ENCODE measurements at regions not wholly inside any gene's neighbourhood (a gene's known extent, or its start where the extent isn't known, plus 50 kb on each side); places are given as distances from the start of the nearest gene placed in this dataset.

DNA sequence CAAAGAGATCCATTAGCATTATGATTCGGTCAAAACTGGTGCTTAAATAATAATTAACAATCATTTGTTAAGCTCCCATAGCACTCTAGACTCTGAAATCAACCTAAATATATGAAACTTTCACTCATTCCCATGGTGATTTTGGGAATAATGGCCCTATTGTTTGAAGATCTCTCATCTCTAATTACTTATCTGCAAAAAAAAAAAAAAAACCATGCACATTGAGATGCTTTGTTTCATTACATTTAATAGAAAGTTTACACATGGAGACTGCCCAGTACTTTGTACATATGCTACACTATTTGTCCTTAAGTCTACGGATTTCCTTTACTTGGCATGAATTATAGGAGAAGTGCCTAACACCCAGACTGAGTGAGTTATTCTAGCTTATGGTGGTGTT, 280.6 kb upstream of the MEOX2 start:
- Histone ChIP-seq H2BK15ac (ENCODE audit: low read depth, poor library complexity, severe bottlenecking) (no peak overlapping the region), H3K14ac (ENCODE audit: low read length in 2 of 2) (no peak overlapping the region), H3K9ac (ENCODE audit: low read length) (no peak overlapping the region), H3K9me3 (ENCODE audit: control insufficient read depth, low read length) (no peaks in the 10 kb centered on the region), H3K27me3 (ENCODE audit: control insufficient read depth in 1 of 2, insufficient read depth in 1 of 2, low read length in 2 of 2) (no peaks in the 10 kb centered on the region), H3K18ac (ENCODE audit: low read depth in 1 of 2, low read length in 2 of 2) (no peak overlapping the region), H3K23ac (ENCODE audit: low read length in 2 of 2) (no peak overlapping the region), H3K36me3 (ENCODE audit: control insufficient read depth in 1 of 2, insufficient read depth in 2 of 2, low read depth in 1 of 2, low read length in 2 of 2) (no peaks in the 10 kb centered on the region), H3K27ac (ENCODE audit: low read length, poor library complexity, severe bottlenecking) (no peak overlapping the region), H4K91ac (ENCODE audit: low read length) (no peak overlapping the region), H3K79me1 (replicated peaks; ENCODE audit: low read length, poor library complexity, severe bottlenecking) (no peaks in the 10 kb centered on the region), H4K8ac (ENCODE audit: low read length) (no peak overlapping the region), H3K4ac (ENCODE audit: low read depth in 1 of 2, low read length in 2 of 2) (no peak overlapping the region), H2BK12ac (ENCODE audit: low read length in 2 of 2) (no peak overlapping the region), H2AK5ac (ENCODE audit: low read length, severe bottlenecking) (no peak overlapping the region), H2AFZ (ENCODE audit: low read depth, low read length) (no peak overlapping the region), H3K4me2 (ENCODE audit: low read length, poor library complexity, severe bottlenecking) (no peak overlapping the region), H2BK120ac (ENCODE audit: low read depth, low read length) (no peak overlapping the region), H3K4me1 (ENCODE audit: control insufficient read depth, insufficient read depth, low read depth, low read length) (no peaks in the 10 kb centered on the region), H3K4me3 (ENCODE audit: insufficient read depth in 1 of 2, low read depth in 1 of 2, low read length in 2 of 2) (no peak overlapping the region), H2BK5ac (ENCODE audit: low read depth, low read length, poor library complexity, severe bottlenecking) (no peak overlapping the region)
- DNase-seq: no peak
- 96% methylated on average over 2 of the region's 2 CpGs for WGBS

DNA sequence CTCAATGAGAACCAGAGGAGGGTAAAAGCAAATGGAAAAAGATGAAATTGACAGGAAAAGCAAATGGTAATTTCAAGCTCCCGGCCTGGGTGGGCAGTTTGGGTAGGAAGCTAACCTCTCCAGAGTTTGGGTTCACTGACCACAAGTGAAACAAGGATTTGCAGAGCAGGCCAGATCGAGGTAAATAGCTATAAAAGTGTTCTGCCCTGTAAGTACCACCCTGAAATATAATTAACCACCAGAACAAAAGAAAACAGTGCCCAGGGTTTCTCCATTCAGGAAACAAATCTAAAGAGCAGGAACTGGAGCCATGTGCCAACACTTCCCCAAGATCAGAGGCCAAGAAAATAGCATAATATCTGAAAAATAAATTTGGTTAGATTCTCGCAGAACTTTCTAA, 276.7 kb upstream of the MEOX2 start:
- no peak overlapping the region for H3K4ac ChIP-seq (ENCODE audit: low read depth in 1 of 2, low read length in 2 of 2)
- WGBS: 81% methylated on average over 2 of the region's 3 CpGs

DNA sequence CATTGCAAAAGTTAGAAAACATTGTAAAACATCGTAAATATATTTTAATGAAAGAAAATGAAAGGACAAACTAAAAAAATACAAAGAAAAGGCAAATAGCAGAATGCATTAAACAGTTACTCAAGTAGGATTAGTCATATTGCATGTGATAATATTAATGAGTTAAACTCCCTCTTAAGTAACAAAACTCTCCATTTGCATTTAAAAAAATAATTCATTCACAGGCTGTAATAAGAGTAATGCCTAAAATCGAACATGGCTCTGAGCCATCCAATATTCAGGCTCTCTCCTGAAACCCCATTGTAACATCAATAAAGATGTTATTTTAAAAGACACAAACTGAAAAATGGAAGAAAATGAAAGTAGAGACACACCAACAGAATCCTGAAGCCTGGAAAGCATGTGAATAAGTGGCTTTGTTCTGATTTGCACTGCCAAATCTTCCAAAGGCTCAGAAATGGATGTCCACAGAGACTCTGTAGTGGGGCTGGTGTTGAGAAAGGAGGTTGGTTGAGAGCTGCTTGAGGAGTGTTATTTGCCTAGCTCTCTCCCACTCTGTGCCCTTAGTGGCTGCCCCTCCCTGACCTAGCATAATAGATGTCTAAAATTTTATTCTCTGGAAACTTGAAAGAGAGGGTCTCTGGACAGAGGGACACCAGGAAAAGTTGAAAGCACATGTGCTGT, 268.3 kb upstream of the MEOX2 start:
- no peak overlapping the region for H3K14ac ChIP-seq (ENCODE audit: low read length in 2 of 2)
- H2BK12ac ChIP-seq (ENCODE audit: low read length in 2 of 2): no peak overlapping the region
- no peak overlapping the region for H2AK5ac ChIP-seq (ENCODE audit: low read length, severe bottlenecking)
- H2BK15ac ChIP-seq (ENCODE audit: low read depth, poor library complexity, severe bottlenecking): no peak overlapping the region
- H2BK5ac ChIP-seq (ENCODE audit: low read depth, low read length, poor library complexity, severe bottlenecking): no peak overlapping the region
- no peak overlapping the region for H3K18ac ChIP-seq (ENCODE audit: low read depth in 1 of 2, low read length in 2 of 2)
- no peaks in the 10 kb centered on the region for H3K79me1 ChIP-seq (replicated peaks; ENCODE audit: low read length, poor library complexity, severe bottlenecking)
- no peak overlapping the region for H3K4ac ChIP-seq (ENCODE audit: low read depth in 1 of 2, low read length in 2 of 2)
- no peaks in the 10 kb centered on the region for H3K27me3 ChIP-seq (ENCODE audit: control insufficient read depth in 1 of 2, insufficient read depth in 1 of 2, low read length in 2 of 2)
- H2AFZ ChIP-seq (ENCODE audit: low read depth, low read length): no peak overlapping the region
- H3K9ac ChIP-seq (ENCODE audit: low read length): peak overlapping the region; percentile 72
- H3K9me3 ChIP-seq (ENCODE audit: control insufficient read depth, low read length): no peaks in the 10 kb centered on the region
- no peak overlapping the region for H4K91ac ChIP-seq (ENCODE audit: low read length)
- no peak overlapping the region for H3K27ac ChIP-seq (ENCODE audit: low read length, poor library complexity, severe bottlenecking)
- H3K4me1 ChIP-seq (ENCODE audit: control insufficient read depth, insufficient read depth, low read depth, low read length): no peaks in the 10 kb centered on the region
- H3K36me3 ChIP-seq (ENCODE audit: control insufficient read depth in 1 of 2, insufficient read depth in 2 of 2, low read depth in 1 of 2, low read length in 2 of 2): no peaks in the 10 kb centered on the region
- H4K8ac ChIP-seq (ENCODE audit: low read length): no peak overlapping the region
- H3K23ac ChIP-seq (ENCODE audit: low read length in 2 of 2): no peak overlapping the region
- no peak overlapping the region for H3K4me2 ChIP-seq (ENCODE audit: low read length, poor library complexity, severe bottlenecking)
- WGBS: 88% methylated on average over 1 of the region's 2 CpGs
- peak overlapping the region in 1 of 2 experiments; percentile 60 for H3K4me3 ChIP-seq (ENCODE audit: insufficient read depth in 1 of 2, low read depth in 1 of 2, low read length in 2 of 2)
- peak; percentile 36 for DNase-seq
- no peak overlapping the region for H2BK120ac ChIP-seq (ENCODE audit: low read depth, low read length)

More for the DNA sequence above, 276.7 kb upstream of the MEOX2 start:
- H3K18ac ChIP-seq (ENCODE audit: low read depth in 1 of 2, low read length in 2 of 2): no peak overlapping the region
- no peaks in the 10 kb centered on the region for H3K9me3 ChIP-seq (ENCODE audit: control insufficient read depth, low read length)
- H4K8ac ChIP-seq (ENCODE audit: low read length): no peak overlapping the region
- no peak overlapping the region for H2BK5ac ChIP-seq (ENCODE audit: low read depth, low read length, poor library complexity, severe bottlenecking)
- no peak overlapping the region for H3K4me3 ChIP-seq (ENCODE audit: insufficient read depth in 1 of 2, low read depth in 1 of 2, low read length in 2 of 2)
- no peak for DNase-seq
- no peak overlapping the region for H3K23ac ChIP-seq (ENCODE audit: low read length in 2 of 2)
- no peak overlapping the region for H3K14ac ChIP-seq (ENCODE audit: low read length in 2 of 2)
- no peak overlapping the region for H3K4me2 ChIP-seq (ENCODE audit: low read length, poor library complexity, severe bottlenecking)
- no peak overlapping the region for H2BK12ac ChIP-seq (ENCODE audit: low read length in 2 of 2)
- H2AFZ ChIP-seq (ENCODE audit: low read depth, low read length): no peak overlapping the region
- no peaks in the 10 kb centered on the region for H3K4me1 ChIP-seq (ENCODE audit: control insufficient read depth, insufficient read depth, low read depth, low read length)
- H2BK120ac ChIP-seq (ENCODE audit: low read depth, low read length): no peak overlapping the region
- H3K27ac ChIP-seq (ENCODE audit: low read length, poor library complexity, severe bottlenecking): no peak overlapping the region
- H3K36me3 ChIP-seq (ENCODE audit: control insufficient read depth in 1 of 2, insufficient read depth in 2 of 2, low read depth in 1 of 2, low read length in 2 of 2): no peaks in the 10 kb centered on the region
- H3K9ac ChIP-seq (ENCODE audit: low read length): no peak overlapping the region
- no peaks in the 10 kb centered on the region for H3K27me3 ChIP-seq (ENCODE audit: control insufficient read depth in 1 of 2, insufficient read depth in 1 of 2, low read length in 2 of 2)
- H4K91ac ChIP-seq (ENCODE audit: low read length): no peak overlapping the region
- no peak overlapping the region for H2BK15ac ChIP-seq (ENCODE audit: low read depth, poor library complexity, severe bottlenecking)
- H3K79me1 ChIP-seq (replicated peaks; ENCODE audit: low read length, poor library complexity, severe bottlenecking): no peaks in the 10 kb centered on the region
- no peak overlapping the region for H2AK5ac ChIP-seq (ENCODE audit: low read length, severe bottlenecking)

DNA sequence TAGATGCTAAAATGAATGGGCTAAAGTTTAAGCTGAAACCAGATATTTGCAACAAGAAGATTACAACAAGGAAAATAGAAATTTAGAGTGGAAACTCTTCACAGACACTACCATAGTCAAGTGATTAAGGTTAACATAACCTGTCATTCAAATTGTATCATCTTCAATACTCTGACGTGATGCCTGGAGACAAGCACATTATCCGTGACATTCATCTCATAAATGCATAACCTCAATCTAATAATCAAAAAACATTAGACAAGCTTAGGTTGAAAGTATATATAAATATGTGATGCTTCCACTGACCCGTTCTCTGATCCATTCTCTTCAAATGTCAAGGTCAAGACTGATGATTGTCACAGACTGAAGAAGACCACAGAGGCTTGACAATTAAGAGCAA, 263.8 kb upstream of the MEOX2 start:
- H3K18ac ChIP-seq (ENCODE audit: low read depth in 1 of 2, low read length in 2 of 2): no peak overlapping the region
- no peak overlapping the region for H3K4me2 ChIP-seq (ENCODE audit: low read length, poor library complexity, severe bottlenecking)
- no peak overlapping the region for H2BK15ac ChIP-seq (ENCODE audit: low read depth, poor library complexity, severe bottlenecking)
- no peaks in the 10 kb centered on the region for H3K79me1 ChIP-seq (replicated peaks; ENCODE audit: low read length, poor library complexity, severe bottlenecking)
- no peaks in the 10 kb centered on the region for H3K27me3 ChIP-seq (ENCODE audit: control insufficient read depth in 1 of 2, insufficient read depth in 1 of 2, low read length in 2 of 2)
- no peak overlapping the region for H2BK12ac ChIP-seq (ENCODE audit: low read length in 2 of 2)
- H3K14ac ChIP-seq (ENCODE audit: low read length in 2 of 2): no peak overlapping the region
- WGBS: 100% methylated on average over 2 of the region's 3 CpGs
- no peak overlapping the region for H3K27ac ChIP-seq (ENCODE audit: low read length, poor library complexity, severe bottlenecking)
- no peak overlapping the region for H2AK5ac ChIP-seq (ENCODE audit: low read length, severe bottlenecking)
- no peak overlapping the region for H4K8ac ChIP-seq (ENCODE audit: low read length)
- H4K91ac ChIP-seq (ENCODE audit: low read length): no peak overlapping the region
- no peaks in the 10 kb centered on the region for H3K36me3 ChIP-seq (ENCODE audit: control insufficient read depth in 1 of 2, insufficient read depth in 2 of 2, low read depth in 1 of 2, low read length in 2 of 2)
- no peaks in the 10 kb centered on the region for H3K9me3 ChIP-seq (ENCODE audit: control insufficient read depth, low read length)
- no peaks in the 10 kb centered on the region for H3K4me1 ChIP-seq (ENCODE audit: control insufficient read depth, insufficient read depth, low read depth, low read length)
- H3K23ac ChIP-seq (ENCODE audit: low read length in 2 of 2): no peak overlapping the region
- H2AFZ ChIP-seq (ENCODE audit: low read depth, low read length): no peak overlapping the region
- no peak overlapping the region for H3K9ac ChIP-seq (ENCODE audit: low read length)
- H3K4ac ChIP-seq (ENCODE audit: low read depth in 1 of 2, low read length in 2 of 2): no peak overlapping the region
- no peak overlapping the region for H2BK120ac ChIP-seq (ENCODE audit: low read depth, low read length)
- DNase-seq: no peak
- H2BK5ac ChIP-seq (ENCODE audit: low read depth, low read length, poor library complexity, severe bottlenecking): no peak overlapping the region
- no peak overlapping the region for H3K4me3 ChIP-seq (ENCODE audit: insufficient read depth in 1 of 2, low read depth in 1 of 2, low read length in 2 of 2)

Measured in mesenchymal stem cell (in vitro differentiated cells and primary cell).